ENCODE measurements at regions not wholly inside any gene's neighbourhood (a gene's known extent, or its start where the extent isn't known, plus 50 kb on each side); places are given as distances from the start of the nearest gene placed in this dataset.

DNA sequence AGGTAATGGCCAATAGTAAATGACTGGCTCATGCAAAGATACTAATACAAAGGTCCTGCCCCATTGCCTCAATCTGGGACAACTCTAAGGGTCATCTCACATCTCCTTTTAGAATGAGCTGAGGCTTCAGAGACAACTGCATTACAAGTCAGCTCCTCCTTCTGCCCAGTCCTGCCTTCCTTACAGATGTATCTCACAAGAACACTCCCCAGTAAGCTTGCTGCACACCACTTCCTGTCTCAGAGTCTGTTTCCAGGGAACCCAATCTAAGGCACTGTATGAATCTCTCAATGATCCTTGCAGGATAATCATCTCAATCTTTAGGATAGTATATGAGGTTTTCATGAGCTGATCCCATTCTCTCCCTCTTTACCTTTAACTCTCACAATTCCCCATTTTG, 57.8 kb upstream of the ZDHHC17 start:
- DNase-seq = no peak

GRCh38 chr12:76706761-76707160, 57.2 kb upstream of the ZDHHC17 start:
- no peak for DNase-seq

GRCh38 chr12:76707772-76708171, 56.1 kb upstream of the ZDHHC17 start:
- DNase-seq = no peak

- no peak for DNase-seq
These were observed 55.6 kb upstream of the ZDHHC17 start for GRCh38 chr12:76708296-76708695.

DNA sequence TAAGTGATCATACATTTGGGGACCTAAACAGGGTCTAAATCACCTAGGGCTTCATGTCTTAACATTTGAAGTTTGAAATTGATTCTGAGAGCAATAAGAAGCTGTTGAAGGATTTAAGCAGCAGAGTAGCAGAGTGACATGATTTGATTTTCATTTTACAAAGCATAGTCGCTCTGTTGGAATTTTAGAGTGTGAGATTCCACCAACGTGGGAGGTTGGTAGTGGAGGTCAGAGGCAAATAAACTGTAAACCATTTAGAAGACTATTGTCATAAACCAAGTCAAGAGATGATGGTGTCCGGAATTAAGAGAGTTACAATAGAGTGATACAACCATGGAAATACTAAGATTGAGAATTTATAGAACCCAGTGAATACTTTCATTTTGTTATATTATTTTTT, 52.7 kb upstream of the ZDHHC17 start:
- no peak for DNase-seq

GRCh38 chr12:76713130-76713529, 50.8 kb upstream of the ZDHHC17 start:
- DNase-seq = no peak

GRCh38 chr12:76713986-76714385, 49.9 kb upstream of the ZDHHC17 start:
- no peak for DNase-seq

Measured in hypothalamus (tissue), 51 donors.